ENCODE measurements at regions not wholly inside any gene's neighbourhood (a gene's known extent, or its start where the extent isn't known, plus 50 kb on each side); places are given as distances from the start of the nearest gene placed in this dataset.
"Not testable (repeated sequence)": the region's sequence is repeated elsewhere in the genome, so short reads cannot be mapped to it uniquely, and the experiment has no call there.

GRCh38 chr3:148518520-148518919, 179.2 kb upstream of the AGTR1 start:
- Mint-ChIP-seq H3K9me3 (ENCODE audit: unreplicated experiment) (no peaks in the 10 kb centered on the region), H3K27ac (ENCODE audit: unreplicated experiment) (no peak overlapping the region), H3K27me3 (ENCODE audit: unreplicated experiment) (no peaks in the 10 kb centered on the region), H3K36me3 (ENCODE audit: unreplicated experiment) (no peaks in the 10 kb centered on the region), H3K4me1 (ENCODE audit: low read depth, unreplicated experiment) (no peaks in the 10 kb centered on the region), H3K4me3 (ENCODE audit: unreplicated experiment) (no peak overlapping the region)
- no peak for DNase-seq
- no peak for TF ChIP-seq CTCF (IDR thresholded peaks at IDR 0.05; ENCODE audit: partially characterized antibody, unreplicated experiment)

- not testable (repeated sequence) for H3K9me3 Mint-ChIP-seq (ENCODE audit: unreplicated experiment); H3K27ac Mint-ChIP-seq (ENCODE audit: unreplicated experiment); DNase-seq; H3K4me3 Mint-ChIP-seq (ENCODE audit: unreplicated experiment); H3K4me1 Mint-ChIP-seq (ENCODE audit: low read depth, unreplicated experiment); H3K27me3 Mint-ChIP-seq (ENCODE audit: unreplicated experiment); H3K36me3 Mint-ChIP-seq (ENCODE audit: unreplicated experiment)
Observed at GRCh38 chr3:148525621-148526020, 172.1 kb upstream of the AGTR1 start.

- DNase-seq, result no peak
- Mint-ChIP-seq H3K27ac (ENCODE audit: unreplicated experiment) (no peak overlapping the region), H3K27me3 (ENCODE audit: unreplicated experiment) (no peaks in the 10 kb centered on the region), H3K9me3 (ENCODE audit: unreplicated experiment) (no peaks in the 10 kb centered on the region), H3K4me3 (ENCODE audit: unreplicated experiment) (no peak overlapping the region), H3K4me1 (ENCODE audit: low read depth, unreplicated experiment) (no peaks in the 10 kb centered on the region), H3K36me3 (ENCODE audit: unreplicated experiment) (no peaks in the 10 kb centered on the region)
- TF ChIP-seq CTCF (IDR thresholded peaks at IDR 0.05; ENCODE audit: partially characterized antibody, unreplicated experiment), result no peak
Observed at GRCh38 chr3:148528024-148528423, 169.7 kb upstream of the AGTR1 start.

GRCh38 chr3:148531836-148532235, 165.9 kb upstream of the AGTR1 start:
- Mint-ChIP-seq H3K4me1 (ENCODE audit: low read depth, unreplicated experiment) (no peaks in the 10 kb centered on the region), H3K9me3 (ENCODE audit: unreplicated experiment) (no peaks in the 10 kb centered on the region), H3K4me3 (ENCODE audit: unreplicated experiment) (no peak overlapping the region), H3K27me3 (ENCODE audit: unreplicated experiment) (no peaks in the 10 kb centered on the region), H3K36me3 (ENCODE audit: unreplicated experiment) (no peaks in the 10 kb centered on the region), H3K27ac (ENCODE audit: unreplicated experiment) (no peak overlapping the region)
- TF ChIP-seq CTCF (IDR thresholded peaks at IDR 0.05; ENCODE audit: partially characterized antibody, unreplicated experiment), result no peak
- DNase-seq, result no peak

GRCh38 chr3:148532326-148532725, 165.4 kb upstream of the AGTR1 start:
- Mint-ChIP-seq H3K4me1 (ENCODE audit: low read depth, unreplicated experiment) (no peaks in the 10 kb centered on the region), H3K27me3 (ENCODE audit: unreplicated experiment) (no peaks in the 10 kb centered on the region), H3K4me3 (ENCODE audit: unreplicated experiment) (no peak overlapping the region), H3K27ac (ENCODE audit: unreplicated experiment) (no peak overlapping the region), H3K9me3 (ENCODE audit: unreplicated experiment) (no peaks in the 10 kb centered on the region), H3K36me3 (ENCODE audit: unreplicated experiment) (no peaks in the 10 kb centered on the region)
- DNase-seq, result no peak
- no peak for TF ChIP-seq CTCF (IDR thresholded peaks at IDR 0.05; ENCODE audit: partially characterized antibody, unreplicated experiment)

- TF ChIP-seq CTCF (IDR thresholded peaks at IDR 0.05; ENCODE audit: partially characterized antibody, unreplicated experiment), result no peak
- H3K9me3 Mint-ChIP-seq (ENCODE audit: unreplicated experiment), result no peaks in the 10 kb centered on the region
- no peaks in the 10 kb centered on the region for H3K36me3 Mint-ChIP-seq (ENCODE audit: unreplicated experiment)
- no peak overlapping the region for H3K4me3 Mint-ChIP-seq (ENCODE audit: unreplicated experiment)
- H3K27me3 Mint-ChIP-seq (ENCODE audit: unreplicated experiment), result no peaks in the 10 kb centered on the region
- no peak for DNase-seq
- no peaks in the 10 kb centered on the region for H3K4me1 Mint-ChIP-seq (ENCODE audit: low read depth, unreplicated experiment)
- no peak overlapping the region for H3K27ac Mint-ChIP-seq (ENCODE audit: unreplicated experiment)
Observed at GRCh38 chr3:148532774-148533173, 164.9 kb upstream of the AGTR1 start.
